Left lung (tissue), 4 donors: ENCODE measurements at regions not wholly inside any gene's neighbourhood (a gene's known extent, or its start where the extent isn't known, plus 50 kb on each side); places are given as distances from the start of the nearest gene placed in this dataset.

Experiments used
- ATAC-seq: fragments of 200-7000 bp; cut with Tn5 transposase; one replicate; pipeline ENCODE4 v1.9.1; 2020; ENCODE audit warnings: moderate library complexity
- DNase-seq, 4 donors: peaks; one replicate each; pipeline ENCODE4 v3.0.0-alpha.2; 2013 to 2020
- H3K27ac ChIP-seq, 2 donors: fragments of 200-600 bp; sonication (generic) in 1 of 2; one replicate each; pipeline versions ENCODE4 v1.5.0 to v1.8.0; 2020 to 2021
- H3K27me3 ChIP-seq, 2 donors: fragments of 200-600 bp; sonication (generic) in 1 of 2; one replicate each; pipeline versions ENCODE4 v1.5.0 to v1.8.0; 2020 to 2021
- H3K36me3 ChIP-seq, 2 donors: fragments of 200-600 bp; sonication (generic) in 1 of 2; one replicate each; pipeline versions ENCODE4 v1.5.0 to v1.8.0; 2020 to 2021
- H3K4me1 ChIP-seq, 2 donors: fragments of 200-600 bp; one replicate each; pipeline ENCODE4 v1.8.0; 2021
- H3K4me3 ChIP-seq, 2 donors: fragments of 200-600 bp; sonication (generic) in 1 of 2; one replicate each; pipeline versions ENCODE4 v1.5.0 to v1.8.0; 2020 to 2021; ENCODE audit warnings: mild to moderate bottlenecking in 1 of 2
- H3K9me3 ChIP-seq, 2 donors: fragments of 200-600 bp; sonication (generic) in 1 of 2; one replicate each; pipeline versions ENCODE4 v1.5.0 to v1.8.0; 2020 to 2021
- intact Hi-C, 2 donors: fragments of 100-400 bp; cut with DNase I; formaldehyde crosslinking; loops; one replicate each; pipeline versions ENCODE4 v1.11.2 to v1.14.2; 2022
- TF ChIP-seq, protein P1 (sequence below), 2 donors: fragments of 200-600 bp; sonication (generic) in 1 of 2; IDR thresholded peaks; one replicate each; pipeline versions ENCODE4 v1.5.0 to v1.8.0; 2021; ENCODE audit warnings: antibody characterized with exemption in 2 of 2
- donor health status: DM: no; HTN: yes; CAD: no.
- donor health status: DM: no; HTN: no; CAD: no.

DNA sequence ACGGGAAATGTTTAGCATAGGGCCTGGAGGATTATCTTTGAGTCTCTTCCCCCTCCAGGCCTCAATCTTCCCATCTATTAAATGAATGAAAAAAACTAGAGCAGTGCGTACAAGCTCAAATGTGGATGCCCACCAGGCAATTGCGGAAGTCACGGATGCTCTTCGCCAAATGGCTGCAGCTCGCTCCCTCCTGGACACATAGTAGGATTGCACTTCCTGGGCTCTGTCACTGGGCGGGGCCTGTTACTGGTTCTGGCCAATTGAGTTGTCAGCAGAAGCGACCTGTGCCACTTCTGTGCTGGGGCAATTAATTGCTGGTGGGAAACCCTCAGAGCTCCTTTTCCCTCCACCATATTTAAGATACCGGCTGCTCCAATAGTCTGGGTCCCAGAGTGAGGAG lies 168.2 kb upstream of the IRX6 start:
- Histone ChIP-seq H3K4me1 (no peaks in the 10 kb centered on the region), H3K27me3 (no peaks in the 10 kb centered on the region), H3K27ac (no peak overlapping the region), H3K9me3 (peaks cover 0 to 6% of the 10 kb centered on the region in 2 donors), H3K36me3 (no peaks in the 10 kb centered on the region), H3K4me3 (no peak overlapping the region)
- DNase-seq (no peak), ATAC-seq (no peak)
- TF ChIP-seq, protein P1, sequence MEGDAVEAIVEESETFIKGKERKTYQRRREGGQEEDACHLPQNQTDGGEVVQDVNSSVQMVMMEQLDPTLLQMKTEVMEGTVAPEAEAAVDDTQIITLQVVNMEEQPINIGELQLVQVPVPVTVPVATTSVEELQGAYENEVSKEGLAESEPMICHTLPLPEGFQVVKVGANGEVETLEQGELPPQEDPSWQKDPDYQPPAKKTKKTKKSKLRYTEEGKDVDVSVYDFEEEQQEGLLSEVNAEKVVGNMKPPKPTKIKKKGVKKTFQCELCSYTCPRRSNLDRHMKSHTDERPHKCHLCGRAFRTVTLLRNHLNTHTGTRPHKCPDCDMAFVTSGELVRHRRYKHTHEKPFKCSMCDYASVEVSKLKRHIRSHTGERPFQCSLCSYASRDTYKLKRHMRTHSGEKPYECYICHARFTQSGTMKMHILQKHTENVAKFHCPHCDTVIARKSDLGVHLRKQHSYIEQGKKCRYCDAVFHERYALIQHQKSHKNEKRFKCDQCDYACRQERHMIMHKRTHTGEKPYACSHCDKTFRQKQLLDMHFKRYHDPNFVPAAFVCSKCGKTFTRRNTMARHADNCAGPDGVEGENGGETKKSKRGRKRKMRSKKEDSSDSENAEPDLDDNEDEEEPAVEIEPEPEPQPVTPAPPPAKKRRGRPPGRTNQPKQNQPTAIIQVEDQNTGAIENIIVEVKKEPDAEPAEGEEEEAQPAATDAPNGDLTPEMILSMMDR (IDR thresholded peaks at IDR 0.05) = no peak
- intact Hi-C loops = no loop called here

DNA sequence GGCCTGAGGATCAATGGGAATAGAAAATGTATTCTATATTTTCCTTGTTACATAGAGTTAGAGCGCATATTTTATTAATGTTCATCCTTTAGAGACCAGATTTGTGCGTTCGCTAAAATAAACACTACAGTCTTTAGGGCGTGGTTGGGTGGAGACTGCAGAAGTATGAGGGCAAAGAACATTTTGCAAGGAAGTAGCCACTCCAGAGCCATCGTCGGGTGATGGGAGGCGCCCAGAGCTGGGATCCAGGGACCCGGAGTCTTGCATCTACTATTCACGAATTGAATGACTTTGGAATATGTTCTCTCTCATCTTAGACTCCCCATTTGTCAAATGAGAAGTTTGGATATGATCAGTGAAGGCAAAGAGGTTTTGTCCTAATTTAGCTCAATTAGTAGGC lies 154.2 kb upstream of the IRX6 start:
- H3K9me3 ChIP-seq = no peaks in the 10 kb centered on the region
- DNase-seq = no peak

DNA sequence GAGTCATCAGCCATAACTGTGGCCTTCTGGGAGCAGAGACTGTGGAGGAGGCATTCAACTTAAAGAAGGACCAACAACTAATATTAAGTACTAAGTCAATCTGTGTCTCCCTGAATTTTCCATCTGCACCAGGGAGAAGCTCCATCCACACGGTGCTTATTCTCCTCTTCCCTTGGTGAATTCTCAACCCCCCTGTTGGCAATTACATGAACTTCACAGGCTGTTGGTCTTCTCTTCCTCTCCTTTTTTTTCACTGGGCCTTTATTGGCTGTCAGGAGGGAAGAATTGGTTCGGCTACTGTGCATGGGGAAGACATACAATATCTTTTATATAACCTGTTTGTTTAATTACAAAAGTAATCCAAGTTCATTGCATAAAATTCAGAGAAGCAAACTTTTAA lies 152.8 kb upstream of the IRX6 start:
- H3K4me1 ChIP-seq = no peaks in the 10 kb centered on the region
- no peak overlapping the region for H3K4me3 ChIP-seq
- DNase-seq (no peak), ATAC-seq (no peak)
- no peak overlapping the region for H3K27ac ChIP-seq
- H3K36me3 ChIP-seq = no peaks in the 10 kb centered on the region
- TF ChIP-seq, protein P1 (IDR thresholded peaks at IDR 0.05) = no peak
- no peaks in the 10 kb centered on the region for H3K9me3 ChIP-seq
- intact Hi-C loops = no loop called here
- no peaks in the 10 kb centered on the region for H3K27me3 ChIP-seq

More for the DNA sequence above, 154.2 kb upstream of the IRX6 start:
- no peaks in the 10 kb centered on the region for H3K27me3 ChIP-seq
- H3K36me3 ChIP-seq = no peaks in the 10 kb centered on the region
- intact Hi-C loops = no loop called here
- ATAC-seq = peak; percentile 76
- TF ChIP-seq, protein P1 (IDR thresholded peaks at IDR 0.05) = no peak
- H3K4me3 ChIP-seq = no peak overlapping the region
- H3K4me1 ChIP-seq = no peaks in the 10 kb centered on the region
- H3K27ac ChIP-seq = no peak overlapping the region

DNA sequence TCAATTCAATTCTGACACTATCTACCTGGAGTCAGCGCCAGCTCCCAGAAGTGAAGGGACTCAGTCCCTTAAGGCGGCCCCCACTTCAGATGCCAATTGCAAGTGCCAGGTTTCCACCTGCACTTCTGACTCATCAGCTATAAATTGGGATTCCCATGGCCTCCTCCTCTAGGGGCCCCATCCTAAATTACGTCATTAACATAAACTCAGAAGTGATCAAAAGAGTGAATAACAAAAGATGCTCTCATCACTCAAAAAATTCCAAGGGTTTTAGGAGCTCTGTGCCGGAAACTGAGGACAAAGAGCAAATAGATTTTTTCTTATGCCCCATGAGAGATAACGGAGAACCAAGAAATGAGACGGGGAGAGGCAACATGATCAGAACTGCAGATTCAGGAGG lies 148.6 kb upstream of the IRX6 start:
- Histone ChIP-seq H3K36me3 (no peaks in the 10 kb centered on the region), H3K27ac (no peak overlapping the region), H3K27me3 (no peaks in the 10 kb centered on the region), H3K9me3 (no peaks in the 10 kb centered on the region), H3K4me1 (no peaks in the 10 kb centered on the region), H3K4me3 (no peak overlapping the region)
- DNase-seq = no peak
- no peak for ATAC-seq
- TF ChIP-seq, protein P1 (IDR thresholded peaks at IDR 0.05) = no peak
- intact Hi-C loops = no loop called here

DNA sequence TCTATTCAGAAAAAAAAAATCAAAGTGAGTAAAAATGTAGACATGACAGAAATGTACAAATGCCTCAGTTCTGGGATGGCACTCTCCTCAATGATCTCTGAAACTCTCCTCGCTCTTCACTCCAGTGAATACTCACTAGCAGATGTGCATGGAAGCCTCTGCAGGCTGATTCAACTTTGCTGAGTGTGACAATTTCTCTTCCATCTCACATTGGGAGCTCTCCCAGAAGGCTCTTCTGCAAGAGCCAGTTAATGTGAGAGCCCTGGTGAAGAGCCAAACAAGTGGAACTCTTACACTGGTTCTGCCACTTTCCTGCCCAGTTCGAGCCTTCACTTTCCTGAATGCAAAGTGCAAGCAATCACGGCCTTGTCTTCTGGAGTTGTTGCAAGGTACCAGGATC lies 147.1 kb upstream of the IRX6 start:
- Histone ChIP-seq H3K36me3 (no peaks in the 10 kb centered on the region), H3K27me3 (no peaks in the 10 kb centered on the region), H3K4me3 (no peak overlapping the region), H3K27ac (no peak overlapping the region), H3K4me1 (no peaks in the 10 kb centered on the region), H3K9me3 (no peaks in the 10 kb centered on the region)
- intact Hi-C loops = no loop called here
- TF ChIP-seq, protein P1 (IDR thresholded peaks at IDR 0.05) = no peak
- DNase-seq (no peak), ATAC-seq (peak; percentile 18)
